IPS DF 6.9 (cell line): ENCODE measurements at regions not wholly inside any gene's neighbourhood (a gene's known extent, or its start where the extent isn't known, plus 50 kb on each side); places are given as distances from the start of the nearest gene placed in this dataset.

Source experiments
- DNase-seq: peaks from one replicate; pipeline ENCODE4 v3.0.0-alpha.2; 2013; ENCODE audit warnings: low read depth, low spot score
- H3K27ac ChIP-seq: one replicate; pipeline ENCODE4 v1.5.1; 2013; ENCODE audit warnings: low read length, control low read depth
- H3K27me3 ChIP-seq: 2 replicates; pipeline ENCODE4 v1.6.1; 2013; ENCODE audit warnings: mild to moderate bottlenecking, low read length; ENCODE audit not compliant: control insufficient read depth, insufficient read depth
- H3K36me3 ChIP-seq: 2 replicates; pipeline ENCODE4 v1.6.1; 2013; ENCODE audit warnings: low read length; ENCODE audit not compliant: control insufficient read depth, insufficient read depth
- H3K4me1 ChIP-seq: 2 replicates; pipeline ENCODE4 v1.6.1; 2013; ENCODE audit warnings: low read length; ENCODE audit not compliant: control insufficient read depth, insufficient read depth
- H3K4me3 ChIP-seq: 2 replicates; pipeline ENCODE4 v1.5.1; 2013; ENCODE audit warnings: mild to moderate bottlenecking, low read length
- H3K9me3 ChIP-seq: 2 replicates; pipeline ENCODE4 v1.6.1; 2013; ENCODE audit warnings: low read length, inconsistent platforms; ENCODE audit not compliant: control insufficient read depth, insufficient read depth
- WGBS: extraction: QIAGEN DNeasy Blood & Tissue Kit; methylation state at CpG from one replicate; pipeline ENCODE4 v1.1.7; 2013; ENCODE audit warnings: mixed read lengths, missing lambda C conversion rate; ENCODE audit not compliant: insufficient read length, insufficient coverage; 5-methylcytosine and 5-hydroxymethylcytosine counted together

DNA sequence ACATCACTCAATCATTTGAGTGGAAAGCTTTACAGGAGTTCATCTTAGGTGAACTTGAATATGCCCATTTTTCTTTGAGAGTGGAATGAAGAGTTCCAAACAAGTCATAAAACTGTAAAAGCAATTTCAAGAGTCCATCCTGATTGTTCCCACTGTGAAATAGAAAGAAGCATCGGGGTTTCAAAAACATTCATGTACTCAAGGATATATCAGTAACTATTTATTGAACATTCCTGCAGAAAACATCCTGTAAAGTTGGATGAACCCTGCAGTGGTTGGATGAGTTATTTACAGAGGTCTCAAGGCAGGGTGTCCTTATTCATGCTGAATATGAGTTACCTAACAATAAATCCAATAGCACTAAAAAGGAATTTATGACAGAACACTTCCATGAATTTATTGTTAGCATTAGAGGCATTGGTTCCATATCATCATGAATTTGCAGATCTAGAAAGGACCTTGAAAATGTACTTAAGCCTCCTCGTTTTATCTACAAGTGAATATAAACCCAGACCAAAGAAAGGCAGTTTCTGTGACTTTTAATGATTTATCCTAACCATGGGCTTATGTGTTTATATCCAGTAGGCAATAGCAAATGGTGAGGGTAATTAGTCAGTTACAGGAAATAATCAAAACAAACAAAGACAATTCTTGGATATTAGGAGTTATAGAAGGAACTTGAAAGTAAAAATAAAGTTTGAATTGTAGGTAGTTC is 361.9 kb upstream of the KCNMB2 start:
- DNase-seq, result no peak
- Histone ChIP-seq H3K36me3 (no peaks in the 10 kb centered on the region), H3K4me1 (no peaks in the 10 kb centered on the region), H3K27me3 (no peaks in the 10 kb centered on the region), H3K9me3 (no peaks in the 10 kb centered on the region), H3K4me3 (no peak overlapping the region), H3K27ac (no peak overlapping the region)
- no CpG with 5 or more reads among the region's 2 CpGs for WGBS

DNA sequence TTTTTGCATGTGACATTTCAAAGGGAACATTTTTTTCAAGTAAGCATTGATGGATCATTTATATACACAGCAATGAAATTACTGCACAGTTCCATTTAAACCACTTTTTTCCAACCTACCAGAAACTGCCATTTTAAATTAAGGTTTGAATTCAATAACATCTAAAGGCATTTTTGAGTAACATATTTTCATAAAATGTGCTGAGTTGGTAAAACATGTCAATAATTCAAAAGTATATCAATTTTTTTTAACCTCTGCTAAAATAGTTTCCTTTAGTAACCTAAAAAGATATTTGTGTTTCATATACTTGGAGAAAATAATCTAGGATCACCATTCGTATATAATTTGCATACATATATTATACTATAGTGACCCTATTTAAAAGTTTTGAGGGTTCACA is 355.1 kb upstream of the KCNMB2 start:
- H3K4me1 ChIP-seq, result peaks cover 1% of the 10 kb centered on the region; the same call in 1 of the 2 replicates
- H3K4me3 ChIP-seq, result no peak overlapping the region
- WGBS, result no CpG with 5 or more reads among the region's 1 CpG
- H3K27ac ChIP-seq, result no peak overlapping the region
- no peaks in the 10 kb centered on the region for H3K27me3 ChIP-seq
- no peak for DNase-seq
- H3K36me3 ChIP-seq, result no peaks in the 10 kb centered on the region
- no peaks in the 10 kb centered on the region for H3K9me3 ChIP-seq

DNA sequence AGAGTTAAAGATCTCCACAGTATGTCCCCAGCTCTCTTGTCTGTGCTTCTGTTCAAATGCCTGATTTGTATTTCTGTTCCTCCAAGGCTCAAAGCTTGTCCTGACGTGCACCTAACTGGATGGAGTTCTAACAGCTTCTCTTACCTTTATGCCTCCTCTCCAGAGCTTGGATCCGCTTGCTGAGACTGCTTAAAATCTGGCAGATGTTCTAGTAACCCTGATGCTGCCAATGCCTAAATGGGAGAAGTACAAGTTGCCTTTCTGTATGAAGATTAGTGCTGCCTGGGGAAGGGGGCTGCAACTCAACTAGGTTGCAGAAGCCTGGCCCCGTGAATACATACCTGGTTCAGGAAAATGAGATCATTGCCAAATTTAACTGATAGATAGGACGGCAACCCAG is 354.5 kb upstream of the KCNMB2 start:
- H3K4me3 ChIP-seq, result no peak overlapping the region
- H3K36me3 ChIP-seq, result no peaks in the 10 kb centered on the region
- WGBS, result no CpG with 5 or more reads among the region's 4 CpGs
- no peak overlapping the region for H3K27ac ChIP-seq
- H3K27me3 ChIP-seq, result no peaks in the 10 kb centered on the region
- H3K9me3 ChIP-seq, result no peaks in the 10 kb centered on the region
- DNase-seq, result no peak
- peaks cover 1% of the 10 kb centered on the region; the same call in 1 of the 2 replicates for H3K4me1 ChIP-seq

DNA sequence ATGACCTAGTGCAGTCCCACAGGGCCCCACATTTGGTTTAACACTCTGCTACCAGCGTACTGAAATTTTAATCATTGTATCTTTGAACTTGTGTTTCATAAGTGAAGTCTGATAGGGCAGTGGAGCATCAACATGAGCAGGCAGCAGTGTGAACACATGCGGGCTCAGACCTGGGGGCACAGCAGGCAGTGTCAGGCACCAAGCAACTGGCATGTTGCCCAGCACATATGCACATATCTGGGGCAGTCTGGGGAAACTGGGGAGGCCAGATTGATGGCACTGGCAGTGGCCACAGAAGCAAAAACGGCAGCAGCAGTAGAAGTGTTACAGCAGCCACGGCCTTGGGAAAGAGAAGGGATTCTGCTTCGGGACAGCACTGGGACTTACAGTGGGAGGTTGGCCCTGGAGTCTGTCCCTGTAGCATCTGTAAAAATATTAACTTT is 353.9 kb upstream of the KCNMB2 start:
- no peaks in the 10 kb centered on the region for H3K36me3 ChIP-seq
- no peak overlapping the region for H3K4me3 ChIP-seq
- no peak for DNase-seq
- no peaks in the 10 kb centered on the region for H3K27me3 ChIP-seq
- no CpG with 5 or more reads among the region's 5 CpGs for WGBS
- H3K9me3 ChIP-seq, result no peaks in the 10 kb centered on the region
- no peak overlapping the region for H3K27ac ChIP-seq
- H3K4me1 ChIP-seq, result peaks cover 1% of the 10 kb centered on the region; the same call in 1 of the 2 replicates

DNA sequence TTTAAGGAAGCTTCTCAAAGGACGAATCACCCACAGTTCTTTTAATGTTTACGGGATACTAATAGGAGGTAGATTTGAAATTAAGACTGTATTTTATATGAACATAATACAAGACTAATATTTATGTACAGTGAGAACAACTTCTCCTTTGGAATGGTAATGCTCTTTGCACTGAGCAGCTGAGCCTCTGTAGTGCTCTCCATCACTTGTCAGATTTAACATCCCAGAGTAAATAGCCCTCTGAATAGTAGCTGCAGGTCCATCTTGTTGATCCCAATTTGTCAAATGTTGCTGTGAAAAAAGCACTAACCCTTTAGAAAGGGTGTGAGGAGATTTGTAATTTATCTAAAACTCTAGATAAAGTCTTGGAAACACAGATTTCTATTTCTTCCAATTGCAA is 351.4 kb upstream of the KCNMB2 start:
- no peaks in the 10 kb centered on the region for H3K9me3 ChIP-seq
- H3K27me3 ChIP-seq, result no peaks in the 10 kb centered on the region
- peaks cover 1% of the 10 kb centered on the region; the same call in 1 of the 2 replicates for H3K4me1 ChIP-seq
- no CpG with 5 or more reads among the region's 2 CpGs for WGBS
- H3K27ac ChIP-seq, result no peak overlapping the region
- no peak for DNase-seq
- no peak overlapping the region for H3K4me3 ChIP-seq
- no peaks in the 10 kb centered on the region for H3K36me3 ChIP-seq

DNA sequence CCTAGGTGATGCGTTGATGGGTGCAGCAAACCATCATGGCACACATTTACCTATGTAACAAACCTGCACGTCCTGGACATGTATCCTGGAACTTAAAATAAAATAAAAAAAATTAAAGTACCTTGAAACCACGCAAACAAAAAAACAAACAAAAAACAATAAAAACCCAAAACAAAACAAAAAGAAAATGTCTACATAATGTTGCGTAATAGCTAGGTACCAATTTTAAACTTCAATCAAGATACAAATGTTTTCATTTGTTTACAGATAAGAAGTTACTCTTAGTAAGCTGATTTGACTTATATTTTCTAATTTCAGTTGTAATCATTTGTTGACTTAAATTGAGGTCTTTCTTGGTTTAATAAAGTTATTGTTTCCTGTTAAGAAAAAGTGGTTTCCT is 349.6 kb upstream of the KCNMB2 start:
- no peak overlapping the region for H3K4me3 ChIP-seq
- WGBS, result 100% methylated on average over 2 of the region's 4 CpGs

DNA sequence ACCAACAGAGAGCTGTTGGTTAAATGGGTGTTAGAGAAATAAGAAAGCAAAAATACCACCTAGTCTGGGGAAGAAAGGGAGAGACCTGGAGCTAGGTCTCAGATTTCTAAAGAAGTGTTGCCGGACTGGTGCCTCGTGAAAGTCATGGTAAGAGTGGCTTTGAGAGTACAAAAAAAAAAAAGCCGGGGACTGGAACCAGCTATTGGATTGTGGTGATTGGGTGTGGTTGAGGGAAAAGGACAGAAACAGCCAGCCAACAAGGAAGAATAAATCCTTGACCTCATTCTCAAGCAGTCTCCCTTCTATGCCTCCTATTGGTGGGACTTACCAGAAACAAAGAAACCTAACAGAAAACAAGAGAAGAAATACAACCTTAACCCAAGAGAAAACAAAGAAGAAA is 346.4 kb upstream of the KCNMB2 start:
- H3K27me3 ChIP-seq, result no peaks in the 10 kb centered on the region
- whole genome bisulfite sequencing, result no CpG with 5 or more reads among the region's 3 CpGs
- DNase-seq, result peak; percentile 4

More for the DNA sequence above, 349.6 kb upstream of the KCNMB2 start:
- peaks cover 1% of the 10 kb centered on the region; the same call in 1 of the 2 replicates for H3K4me1 ChIP-seq
- H3K27ac ChIP-seq, result no peak overlapping the region
- H3K36me3 ChIP-seq, result no peaks in the 10 kb centered on the region
- DNase-seq, result no peak
- H3K27me3 ChIP-seq, result no peaks in the 10 kb centered on the region
- no peaks in the 10 kb centered on the region for H3K9me3 ChIP-seq

DNA sequence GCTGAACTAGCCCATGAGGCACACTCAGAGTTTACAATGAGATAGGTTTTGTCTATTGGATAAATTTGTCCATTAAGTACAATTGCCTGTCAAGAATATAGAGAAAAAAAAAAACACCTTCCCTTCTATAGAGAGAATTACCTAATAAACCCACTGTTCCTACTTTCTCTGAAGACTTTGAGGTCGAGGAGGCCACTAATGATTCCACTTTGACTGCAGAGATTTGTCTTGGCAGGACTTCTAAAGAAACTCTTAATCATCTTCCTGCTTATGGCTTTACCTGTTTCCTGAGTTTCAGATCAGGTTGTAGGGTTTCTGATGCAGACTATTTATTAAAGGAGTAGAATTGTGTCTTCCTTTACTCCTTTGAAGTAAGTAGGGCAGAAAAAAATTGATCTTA is 342.4 kb upstream of the KCNMB2 start:
- H3K27ac ChIP-seq, result no peak overlapping the region
- H3K36me3 ChIP-seq, result no peaks in the 10 kb centered on the region
- no CpG with 5 or more reads among the region's 1 CpG for WGBS
- DNase-seq, result no peak
- no peaks in the 10 kb centered on the region for H3K27me3 ChIP-seq
- H3K4me3 ChIP-seq, result no peak overlapping the region
- no peaks in the 10 kb centered on the region for H3K9me3 ChIP-seq
- no peaks in the 10 kb centered on the region for H3K4me1 ChIP-seq

More for the DNA sequence above, 346.4 kb upstream of the KCNMB2 start:
- Histone ChIP-seq H3K27ac (no peak overlapping the region), H3K36me3 (no peaks in the 10 kb centered on the region), H3K4me1 (no peaks in the 10 kb centered on the region), H3K9me3 (no peaks in the 10 kb centered on the region), H3K4me3 (no peak overlapping the region)

DNA sequence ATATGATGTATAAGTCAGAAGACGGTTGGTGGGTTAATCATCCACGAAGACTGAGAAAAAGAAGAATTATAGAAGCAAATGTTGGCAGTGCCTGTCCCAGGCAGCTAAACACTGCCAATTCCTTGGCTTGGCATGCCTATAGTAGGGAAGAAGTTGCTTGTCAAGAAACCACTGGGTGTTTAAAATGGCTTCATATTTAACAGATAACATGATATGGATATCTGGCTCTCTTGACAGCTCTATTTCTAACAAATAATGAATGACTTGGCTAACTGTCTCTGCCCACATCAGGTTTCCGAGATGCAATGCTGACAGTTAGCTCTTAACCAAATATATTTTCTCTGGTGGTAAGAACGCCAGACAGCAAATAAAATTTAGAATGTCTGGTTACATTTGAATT is 341.7 kb upstream of the KCNMB2 start:
- H3K4me1 ChIP-seq, result no peaks in the 10 kb centered on the region
- DNase-seq, result no peak
- H3K4me3 ChIP-seq, result no peak overlapping the region
- no peak overlapping the region for H3K27ac ChIP-seq
- WGBS, result no CpG with 5 or more reads among the region's 4 CpGs
- H3K27me3 ChIP-seq, result no peaks in the 10 kb centered on the region
- no peaks in the 10 kb centered on the region for H3K9me3 ChIP-seq
- no peaks in the 10 kb centered on the region for H3K36me3 ChIP-seq

DNA sequence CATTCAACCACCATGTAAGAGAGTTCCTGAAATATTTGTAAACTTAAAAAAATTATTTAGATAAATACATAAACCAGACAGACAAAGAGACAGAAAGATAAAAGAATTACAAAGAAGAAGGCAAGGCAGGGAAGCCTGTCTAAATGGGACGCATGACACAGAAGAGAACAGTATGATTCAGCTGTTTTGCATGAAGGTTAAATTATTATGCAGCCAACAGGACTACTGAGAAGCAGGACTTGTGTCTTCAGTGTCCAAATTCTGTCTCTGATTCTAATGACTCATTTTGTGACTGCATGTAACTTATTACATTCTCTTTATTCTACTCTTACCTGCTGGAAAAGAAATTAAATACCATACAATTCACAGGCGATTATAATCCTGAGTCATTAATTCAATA is 340.4 kb upstream of the KCNMB2 start:
- Histone ChIP-seq H3K4me3 (no peak overlapping the region), H3K27ac (no peak overlapping the region), H3K27me3 (no peaks in the 10 kb centered on the region), H3K36me3 (no peaks in the 10 kb centered on the region), H3K9me3 (no peaks in the 10 kb centered on the region), H3K4me1 (no peaks in the 10 kb centered on the region)
- no CpG with 5 or more reads among the region's 2 CpGs for WGBS
- no peak for DNase-seq

DNA sequence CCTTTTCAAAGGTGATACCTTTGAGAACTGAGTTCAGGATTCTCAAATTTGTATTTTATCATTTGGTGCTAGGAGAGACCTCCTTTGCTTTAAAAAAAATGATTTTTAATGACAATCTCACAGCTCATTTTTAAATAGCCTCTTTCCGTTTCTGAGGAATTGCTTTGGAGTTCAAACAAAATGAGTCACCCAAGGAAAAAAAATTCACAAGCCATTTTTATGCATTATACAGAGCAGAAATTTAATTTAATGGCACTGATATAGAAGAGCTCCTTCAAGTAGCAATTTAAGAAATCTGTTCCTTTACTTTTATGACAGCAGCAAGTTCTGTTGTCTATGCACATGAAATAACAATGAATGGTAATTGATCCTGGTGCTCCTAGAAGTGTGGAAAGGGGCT is 337.9 kb upstream of the KCNMB2 start:
- no peaks in the 10 kb centered on the region for H3K27me3 ChIP-seq
- H3K27ac ChIP-seq, result no peak overlapping the region
- no peaks in the 10 kb centered on the region for H3K36me3 ChIP-seq
- H3K4me1 ChIP-seq, result no peaks in the 10 kb centered on the region
- WGBS, result no CpG with 5 or more reads among the region's 1 CpG
- no peaks in the 10 kb centered on the region for H3K9me3 ChIP-seq
- DNase-seq, result no peak
- H3K4me3 ChIP-seq, result no peak overlapping the region
